GM19372 (cell line): ENCODE measurements at regions not wholly inside any gene's neighbourhood (a gene's known extent, or its start where the extent isn't known, plus 50 kb on each side); places are given as distances from the start of the nearest gene placed in this dataset.

Experiments
- ATAC-seq: cut with Tn5 transposase; IDR thresholded peaks from one replicate; pipeline ENCODE4 v1.9.1; 2021; ENCODE audit warnings: mild to moderate bottlenecking, low read depth, moderate library complexity; ENCODE audit not compliant: unreplicated experiment

DNA sequence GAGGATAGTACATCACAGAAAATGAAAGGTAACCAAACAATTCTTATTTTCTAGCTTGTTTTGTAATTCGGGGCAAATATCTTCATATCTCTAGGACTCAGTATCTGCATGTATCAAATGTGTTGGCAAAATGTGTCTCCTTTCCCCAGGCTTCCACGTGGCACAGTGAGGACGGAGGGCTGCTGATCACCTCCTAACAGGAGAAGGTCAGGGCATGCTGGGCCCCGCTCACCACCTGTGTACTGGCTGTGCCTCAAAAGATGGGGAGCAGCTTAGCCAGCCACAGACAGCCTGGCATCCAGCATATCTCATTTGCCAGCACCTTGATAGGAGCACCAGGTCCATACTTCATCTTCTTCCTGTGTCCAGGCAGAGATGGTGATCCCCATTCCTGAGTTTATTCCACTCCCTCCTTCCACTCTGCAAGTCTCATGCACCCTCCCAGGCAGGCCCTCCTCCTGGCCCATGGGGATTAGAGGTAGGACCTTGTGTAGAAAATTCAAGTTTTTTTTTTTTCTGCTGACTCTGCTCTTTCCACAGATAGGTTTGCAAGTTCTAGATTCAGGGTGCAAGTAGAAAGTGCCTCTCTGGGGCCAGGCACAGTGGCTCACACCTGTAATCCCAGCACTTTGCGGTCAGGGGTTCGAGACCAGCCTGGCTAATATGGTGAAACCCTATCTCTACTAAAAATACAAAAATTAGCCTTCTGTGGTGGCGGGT lies 1639.0 kb upstream of the SLC10A2 start:
- no peak for ATAC-seq

GRCh38 chr13:104701591-104701990 lies 1635.4 kb upstream of the SLC10A2 start:
- ATAC-seq, result no peak

DNA sequence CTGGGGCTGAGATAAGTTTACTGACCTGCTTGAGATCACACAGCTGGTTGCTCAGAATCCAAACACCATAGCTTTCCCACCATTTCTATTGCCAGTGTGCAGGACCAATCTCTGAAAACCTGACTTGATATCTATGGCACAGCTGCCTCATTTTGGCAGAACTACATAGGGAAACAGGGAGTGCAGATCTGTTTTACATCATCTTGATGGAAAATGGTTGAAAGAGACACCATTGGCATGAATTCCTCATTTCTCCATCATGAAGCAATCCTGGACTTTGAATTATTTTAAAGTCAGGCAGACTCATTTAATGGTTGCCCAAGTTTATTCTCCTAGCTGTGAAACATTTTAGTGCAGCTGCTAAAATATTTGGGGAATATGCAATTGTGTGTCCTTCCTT lies 1628.2 kb upstream of the SLC10A2 start:
- ATAC-seq, result no peak

- ATAC-seq, result no peak
Observed at GRCh38 chr13:104693126-104693525, 1626.9 kb upstream of the SLC10A2 start.

- no peak for ATAC-seq
Observed at GRCh38 chr13:104691767-104692467, 1625.7 kb upstream of the SLC10A2 start.

DNA sequence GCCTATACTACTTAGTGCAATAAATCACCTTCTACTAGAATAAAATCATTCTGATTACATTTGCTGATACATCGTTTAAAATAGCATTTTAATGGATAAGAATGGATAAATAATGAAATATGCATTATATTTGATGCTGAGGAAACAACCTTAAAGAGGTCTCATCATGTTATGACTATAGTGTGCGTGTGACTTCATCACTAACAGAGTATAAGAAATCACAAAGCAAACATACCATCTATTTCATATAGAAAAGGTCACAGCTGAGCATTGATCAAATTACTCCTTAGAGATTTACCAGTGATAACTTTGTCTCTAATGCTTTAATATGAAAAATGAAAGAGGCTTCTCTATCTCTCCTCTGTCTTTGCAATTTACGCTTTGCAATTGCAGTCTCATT lies 1620.3 kb upstream of the SLC10A2 start:
- no peak for ATAC-seq

GRCh38 chr13:104683789-104684188 lies 1617.6 kb upstream of the SLC10A2 start:
- ATAC-seq, result no peak

DNA sequence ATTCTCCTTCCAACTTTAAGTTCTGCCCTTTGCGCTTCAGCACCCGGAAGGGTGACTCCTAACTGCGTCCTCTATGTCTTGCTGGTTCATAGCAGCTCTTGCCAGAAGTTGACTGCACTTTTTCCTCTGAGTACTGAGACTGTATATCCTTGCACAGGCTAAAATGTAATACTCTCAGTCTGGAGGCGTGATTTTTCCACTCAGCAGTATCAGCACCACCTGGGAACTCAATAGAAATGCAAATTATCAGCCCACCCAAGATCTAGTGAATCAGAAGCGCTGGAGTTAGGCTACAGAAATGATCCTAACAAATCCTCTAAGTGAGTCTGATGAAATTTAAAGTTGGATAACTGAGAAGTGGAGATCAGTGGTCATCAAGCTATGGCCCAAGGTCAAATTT lies 1611.9 kb upstream of the SLC10A2 start:
- ATAC-seq, result no peak

- no peak for ATAC-seq
Observed at GRCh38 chr13:104671901-104672300, 1605.7 kb upstream of the SLC10A2 start.

- no peak for ATAC-seq
Observed at GRCh38 chr13:104657196-104657595, 1591.0 kb upstream of the SLC10A2 start.

GRCh38 chr13:104650431-104650830 lies 1584.2 kb upstream of the SLC10A2 start:
- ATAC-seq, result no peak

DNA sequence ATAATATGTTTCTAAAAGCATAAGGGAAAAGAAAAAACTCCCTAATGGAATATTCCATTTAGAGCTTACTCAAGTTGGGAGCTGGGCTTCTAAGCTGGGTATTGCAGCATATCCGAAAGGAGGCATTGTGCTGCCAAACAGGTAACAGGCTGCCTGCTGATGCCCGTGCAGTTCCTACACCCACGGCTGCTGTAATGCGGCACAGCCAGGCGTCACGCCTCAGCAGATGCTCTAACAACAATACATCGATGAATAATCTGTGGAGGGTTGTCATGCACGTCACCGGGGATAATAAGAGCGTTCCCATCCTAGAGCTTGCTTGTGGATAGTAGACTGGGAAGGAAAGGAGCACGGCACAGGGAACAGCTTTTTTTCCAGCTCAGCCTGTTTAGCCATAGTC lies 1582.1 kb upstream of the SLC10A2 start:
- ATAC-seq, result no peak

GRCh38 chr13:104645786-104646185 lies 1579.6 kb upstream of the SLC10A2 start:
- no peak for ATAC-seq

DNA sequence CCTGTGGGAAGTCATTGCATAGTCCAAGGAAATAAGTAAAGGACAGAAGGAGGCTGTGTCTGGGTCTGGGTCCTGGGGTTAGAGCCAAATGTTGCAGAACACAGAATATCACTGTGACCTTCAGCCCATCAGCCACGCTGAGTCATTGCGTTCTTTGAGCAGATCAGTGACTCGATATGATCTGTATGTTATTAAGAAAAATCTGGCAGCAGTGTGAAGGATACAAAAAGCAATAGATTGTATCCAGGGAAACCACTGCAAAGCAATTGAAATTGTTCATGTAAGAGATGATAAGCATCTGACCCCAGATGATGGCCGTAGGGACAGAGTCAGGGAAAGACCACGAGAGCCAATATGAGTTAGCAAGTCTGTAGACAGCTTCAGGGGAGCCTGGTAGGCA lies 1575.1 kb upstream of the SLC10A2 start:
- no peak for ATAC-seq

GRCh38 chr13:104635879-104636278 lies 1569.7 kb upstream of the SLC10A2 start:
- no peak for ATAC-seq

DNA sequence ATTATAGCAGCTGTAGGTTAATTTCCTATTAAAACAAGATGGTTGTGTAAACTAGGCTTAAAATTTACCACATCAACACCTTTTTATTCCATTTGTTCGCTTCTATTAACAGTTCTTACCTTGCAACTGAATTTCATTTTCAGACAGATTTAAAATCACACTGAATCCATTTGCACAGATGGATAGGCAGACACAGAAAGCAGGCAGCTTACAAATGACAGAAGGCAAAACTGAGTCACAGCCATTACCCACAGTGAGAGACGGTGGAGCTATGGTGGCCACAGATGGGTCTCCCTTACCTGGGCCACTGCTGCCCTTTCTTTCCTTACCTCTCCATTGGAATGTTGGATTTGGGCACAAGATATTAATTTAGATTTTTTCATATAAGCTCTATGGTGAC lies 1567.8 kb upstream of the SLC10A2 start:
- ATAC-seq, result no peak

DNA sequence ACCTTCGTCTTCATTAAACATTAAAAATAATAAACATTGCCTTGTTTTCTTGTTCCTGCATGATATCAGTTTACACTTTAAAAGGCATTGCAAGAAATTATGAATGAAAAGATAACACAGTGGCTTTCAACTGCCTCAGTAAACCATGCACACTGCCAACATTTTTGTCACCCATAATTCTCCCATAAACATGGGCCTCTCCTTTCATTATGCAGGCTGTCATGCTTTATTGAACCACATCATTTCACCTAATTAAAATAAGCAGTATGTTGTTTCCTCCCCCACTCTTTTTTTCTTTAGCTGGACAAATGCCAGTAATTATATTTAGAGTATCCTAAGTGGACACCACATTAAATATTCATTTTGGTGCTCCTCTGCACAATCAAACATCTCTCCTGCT lies 1566.5 kb upstream of the SLC10A2 start:
- ATAC-seq, result no peak

DNA sequence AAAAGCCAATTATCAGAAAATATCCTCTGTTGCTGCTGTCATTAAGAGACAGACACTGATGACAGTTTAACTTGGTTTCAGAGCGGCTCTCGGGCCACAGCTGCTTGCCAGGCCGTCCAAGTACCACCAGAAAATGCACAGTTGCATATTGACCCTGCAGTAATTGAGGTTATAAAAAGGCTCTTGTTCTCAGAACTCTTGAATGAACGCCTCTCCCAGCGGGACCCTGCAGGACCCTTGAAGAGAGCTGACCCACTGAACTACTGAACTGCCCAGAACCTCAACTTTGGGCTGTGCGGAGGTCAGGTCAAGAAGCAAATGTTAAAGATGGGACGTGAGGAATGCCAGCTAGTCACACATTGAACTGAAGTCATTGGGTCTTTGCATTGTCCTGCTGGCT lies 1559.0 kb upstream of the SLC10A2 start:
- ATAC-seq, result no peak

DNA sequence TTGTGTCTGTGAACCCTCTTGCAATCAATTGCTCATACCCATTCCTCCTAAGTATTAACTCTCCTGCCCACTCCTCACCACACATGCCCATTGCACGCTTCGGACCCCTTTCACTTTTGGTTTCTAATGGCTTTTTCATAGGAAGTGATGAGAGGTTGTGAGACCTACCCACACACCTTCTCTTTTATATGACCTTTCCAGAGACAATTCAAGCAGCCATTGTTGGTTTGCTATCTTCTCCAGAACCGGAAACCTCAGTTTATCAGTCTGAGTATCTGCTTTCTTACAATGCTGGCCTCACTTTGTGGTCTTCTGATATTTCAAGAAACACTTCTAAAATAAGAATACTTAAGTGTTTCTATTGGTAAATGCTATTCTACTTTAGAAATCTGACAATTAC lies 1550.8 kb upstream of the SLC10A2 start:
- ATAC-seq, result no peak

GRCh38 chr13:104614361-104615145 lies 1548.3 kb upstream of the SLC10A2 start:
- ATAC-seq, result no peak

GRCh38 chr13:104608331-104608730 lies 1542.1 kb upstream of the SLC10A2 start:
- ATAC-seq, result no peak
